HepG2 (cell line): ENCODE measurements at regions not wholly inside any gene's neighbourhood (a gene's known extent, or its start where the extent isn't known, plus 50 kb on each side); places are given as distances from the start of the nearest gene placed in this dataset.

Experiments
- CENPT ChIP-seq: sonication (generic); formaldehyde crosslinking; IDR thresholded peaks from 2 replicates; pipeline ENCODE4 v1.8.0; 2022; ENCODE audit warnings: low read depth, mild to moderate bottlenecking, moderate library complexity, missing genetic modification reagents
- CTCF ChIP-seq: sonication (generic); formaldehyde crosslinking; IDR thresholded peaks from 2 replicates; pipeline ENCODE4 v1.5.0; 2020; ENCODE audit warnings: mild to moderate bottlenecking, missing genetic modification reagents, moderate library complexity
- HNRNPUL1 ChIP-seq: fragments of 200-400 bp; formaldehyde crosslinking; IDR thresholded peaks from 2 replicates; pipeline ENCODE4 v1.6.1; 2017; ENCODE audit warnings: low read depth, mild to moderate bottlenecking, low read length, moderate library complexity
- LCORL ChIP-seq, 2 experiments: fragments of 450-650 bp in 1 of 2; sonication (generic) in 1 of 2; formaldehyde crosslinking in 1 of 2; IDR thresholded peaks; 2 replicates each; pipeline versions ENCODE4 v1.5.0 to v1.6.1; 2017 to 2020; ENCODE audit warnings: antibody characterized with exemption in 1 of 2, missing genetic modification reagents in 1 of 2
- PCBP2 ChIP-seq: fragments of 200-400 bp; formaldehyde crosslinking; optimal IDR thresholded peaks from 2 replicates; pipeline ENCODE3; 2018; ENCODE audit warnings: low read length, low read depth; ENCODE audit not compliant: poor library complexity, severe bottlenecking
- PRPF4 ChIP-seq: fragments of 200-400 bp; formaldehyde crosslinking; IDR thresholded peaks from 2 replicates; pipeline ENCODE4 v1.6.1; 2016; ENCODE audit warnings: low read length, low read depth; ENCODE audit not compliant: poor library complexity, severe bottlenecking
- RORA ChIP-seq: sonication (generic); formaldehyde crosslinking; IDR thresholded peaks from 2 replicates; pipeline ENCODE4 v1.5.0; 2020; ENCODE audit warnings: mild to moderate bottlenecking, missing genetic modification reagents, moderate library complexity
- TAF1 ChIP-seq: sonication (generic); formaldehyde crosslinking; IDR thresholded peaks from 2 replicates; pipeline ENCODE4 v1.4.0; 2020; ENCODE audit warnings: missing genetic modification reagents
- TCF12 ChIP-seq, 2 experiments: fragments of 450-650 bp in 1 of 2; sonication (generic) in 1 of 2; formaldehyde crosslinking in 1 of 2; IDR thresholded peaks; 2 replicates each; pipeline versions ENCODE4 v1.6.1 to v1.8.0; 2017 to 2022; ENCODE audit warnings: antibody characterized with exemption in 1 of 2, mild to moderate bottlenecking in 1 of 2, missing genetic modification reagents in 1 of 2, moderate library complexity in 1 of 2
- ZFP62 ChIP-seq: sonication (generic); formaldehyde crosslinking; IDR thresholded peaks from 2 replicates; pipeline ENCODE4 v1.4.0; 2020; ENCODE audit warnings: missing genetic modification reagents
- ZNF563 ChIP-seq: sonication (generic); formaldehyde crosslinking; IDR thresholded peaks from 2 replicates; pipeline ENCODE4 v1.8.0; 2022; ENCODE audit warnings: mild to moderate bottlenecking, moderate library complexity, missing genetic modification reagents
- ZNF644 ChIP-seq: IDR thresholded peaks from 2 replicates; pipeline ENCODE4 v1.6.1; 2016; ENCODE audit warnings: low read depth
- TF ChIP-seq, protein P1 (sequence below): sonication (generic); formaldehyde crosslinking; IDR thresholded peaks from 2 replicates; pipeline ENCODE4 v1.5.1; 2020; ENCODE audit warnings: mild to moderate bottlenecking, missing genetic modification reagents, moderate library complexity
- TF ChIP-seq, protein P2 (sequence below): sonication (generic); formaldehyde crosslinking; IDR thresholded peaks from 2 replicates; pipeline ENCODE4 v1.8.0; 2022; ENCODE audit warnings: mild to moderate bottlenecking, missing genetic modification reagents; ENCODE audit not compliant: insufficient replicate concordance

GRCh38 chr6:169942173-169942572 lies 190.8 kb downstream of the ERMARD start:
- no peak for TF ChIP-seq HNRNPUL1
- TF ChIP-seq CENPT (CRISPR knock-in tag): no peak
- no peak for TF ChIP-seq TAF1 (CRISPR knock-in tag)
- no peak for TF ChIP-seq LCORL (IDR thresholded peaks at IDR 0.05)
- TF ChIP-seq LCORL (CRISPR knock-in tag; IDR thresholded peaks at IDR 0.05): no peak
- no peak for TF ChIP-seq ZFP62 (CRISPR knock-in tag)
- TF ChIP-seq TCF12 (IDR thresholded peaks at IDR 0.05): no peak
- TF ChIP-seq TCF12 (CRISPR knock-in tag; IDR thresholded peaks at IDR 0.05): no peak
- no peak for TF ChIP-seq PCBP2
- no peak for TF ChIP-seq ZNF644
- TF ChIP-seq, protein P1, sequence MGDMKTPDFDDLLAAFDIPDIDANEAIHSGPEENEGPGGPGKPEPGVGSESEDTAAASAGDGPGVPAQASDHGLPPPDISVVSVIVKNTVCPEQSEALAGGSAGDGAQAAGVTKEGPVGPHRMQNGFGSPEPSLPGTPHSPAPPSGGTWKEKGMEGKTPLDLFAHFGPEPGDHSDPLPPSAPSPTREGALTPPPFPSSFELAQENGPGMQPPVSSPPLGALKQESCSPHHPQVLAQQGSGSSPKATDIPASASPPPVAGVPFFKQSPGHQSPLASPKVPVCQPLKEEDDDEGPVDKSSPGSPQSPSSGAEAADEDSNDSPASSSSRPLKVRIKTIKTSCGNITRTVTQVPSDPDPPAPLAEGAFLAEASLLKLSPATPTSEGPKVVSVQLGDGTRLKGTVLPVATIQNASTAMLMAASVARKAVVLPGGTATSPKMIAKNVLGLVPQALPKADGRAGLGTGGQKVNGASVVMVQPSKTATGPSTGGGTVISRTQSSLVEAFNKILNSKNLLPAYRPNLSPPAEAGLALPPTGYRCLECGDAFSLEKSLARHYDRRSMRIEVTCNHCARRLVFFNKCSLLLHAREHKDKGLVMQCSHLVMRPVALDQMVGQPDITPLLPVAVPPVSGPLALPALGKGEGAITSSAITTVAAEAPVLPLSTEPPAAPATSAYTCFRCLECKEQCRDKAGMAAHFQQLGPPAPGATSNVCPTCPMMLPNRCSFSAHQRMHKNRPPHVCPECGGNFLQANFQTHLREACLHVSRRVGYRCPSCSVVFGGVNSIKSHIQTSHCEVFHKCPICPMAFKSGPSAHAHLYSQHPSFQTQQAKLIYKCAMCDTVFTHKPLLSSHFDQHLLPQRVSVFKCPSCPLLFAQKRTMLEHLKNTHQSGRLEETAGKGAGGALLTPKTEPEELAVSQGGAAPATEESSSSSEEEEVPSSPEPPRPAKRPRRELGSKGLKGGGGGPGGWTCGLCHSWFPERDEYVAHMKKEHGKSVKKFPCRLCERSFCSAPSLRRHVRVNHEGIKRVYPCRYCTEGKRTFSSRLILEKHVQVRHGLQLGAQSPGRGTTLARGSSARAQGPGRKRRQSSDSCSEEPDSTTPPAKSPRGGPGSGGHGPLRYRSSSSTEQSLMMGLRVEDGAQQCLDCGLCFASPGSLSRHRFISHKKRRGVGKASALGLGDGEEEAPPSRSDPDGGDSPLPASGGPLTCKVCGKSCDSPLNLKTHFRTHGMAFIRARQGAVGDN (CRISPR knock-in tag): no peak
- TF ChIP-seq, protein P2, sequence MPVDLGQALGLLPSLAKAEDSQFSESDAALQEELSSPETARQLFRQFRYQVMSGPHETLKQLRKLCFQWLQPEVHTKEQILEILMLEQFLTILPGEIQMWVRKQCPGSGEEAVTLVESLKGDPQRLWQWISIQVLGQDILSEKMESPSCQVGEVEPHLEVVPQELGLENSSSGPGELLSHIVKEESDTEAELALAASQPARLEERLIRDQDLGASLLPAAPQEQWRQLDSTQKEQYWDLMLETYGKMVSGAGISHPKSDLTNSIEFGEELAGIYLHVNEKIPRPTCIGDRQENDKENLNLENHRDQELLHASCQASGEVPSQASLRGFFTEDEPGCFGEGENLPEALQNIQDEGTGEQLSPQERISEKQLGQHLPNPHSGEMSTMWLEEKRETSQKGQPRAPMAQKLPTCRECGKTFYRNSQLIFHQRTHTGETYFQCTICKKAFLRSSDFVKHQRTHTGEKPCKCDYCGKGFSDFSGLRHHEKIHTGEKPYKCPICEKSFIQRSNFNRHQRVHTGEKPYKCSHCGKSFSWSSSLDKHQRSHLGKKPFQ (CRISPR knock-in tag): no peak
- TF ChIP-seq CTCF: no peak
- TF ChIP-seq ZNF563: no peak
- no peak for TF ChIP-seq PRPF4
- TF ChIP-seq RORA (CRISPR knock-in tag): no peak
